ENCODE measurements at regions not wholly inside any gene's neighbourhood (a gene's known extent, or its start where the extent isn't known, plus 50 kb on each side); places are given as distances from the start of the nearest gene placed in this dataset.
"Not testable (repeated sequence)": the region's sequence is repeated elsewhere in the genome, so short reads cannot be mapped to it uniquely, and the experiment has no call there.

DNA sequence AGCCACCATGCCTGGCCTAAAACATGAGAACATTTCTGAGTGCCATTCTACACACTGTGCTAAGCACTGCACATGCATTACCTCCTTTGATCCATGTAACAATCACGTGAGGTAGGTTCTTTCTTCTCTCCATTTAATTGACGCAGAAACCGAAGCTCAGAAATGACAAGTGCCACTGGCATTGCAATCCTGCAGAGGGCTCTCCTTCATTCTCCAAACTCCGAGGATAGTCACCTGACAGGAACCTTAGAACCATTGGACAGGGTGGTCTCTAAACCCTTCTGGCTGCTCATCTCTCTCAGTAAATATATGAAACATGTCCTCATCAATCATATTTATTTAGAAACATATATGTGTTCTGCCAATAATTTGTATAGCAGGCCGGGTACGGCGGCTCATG, 167.1 kb upstream of the JUN start (continued):
- TF ChIP-seq RAD21 (CRISPR knock-in tag; conservative IDR thresholded peaks at IDR 0.05 in 1 of 2, IDR thresholded peaks at IDR 0.05 in 1 of 2) = peak in 1 of 2 experiments; percentile 50; a peak in 2 of 4 replicates

GRCh38 chr1:58953951-58954350, 170.1 kb upstream of the JUN start:
- DNase-seq (ENCODE audit: extremely low read depth in 1 of 4, low spot score in 3 of 4); H4K20me1 ChIP-seq (replicated peaks; ENCODE audit: control insufficient read depth, insufficient read depth, low read length); H3K27me3 ChIP-seq (ENCODE audit: control insufficient read depth in 2 of 2, insufficient read depth in 2 of 2, low read length in 2 of 2); POLR2A ChIA-PET; H3K9me1 ChIP-seq (ENCODE audit: control insufficient read depth, insufficient read depth, low read length); CTCF ChIA-PET (ENCODE audit: low intra/inter-chr PET ratio); H3K36me3 ChIP-seq (ENCODE audit: control insufficient read depth, insufficient read depth, low read length); H3K4me2 ChIP-seq (ENCODE audit: insufficient read depth, low read length); ATAC-seq; H3K9ac ChIP-seq (ENCODE audit: insufficient read depth in 1 of 2, low read depth in 2 of 2, low read length in 2 of 2); BruUV-seq (replicated peaks); H3K79me2 ChIP-seq (ENCODE audit: control insufficient read depth, insufficient read depth, low read length); H3K4me3 ChIP-seq; in situ Hi-C loops (cut with MboI); H3K4me1 ChIP-seq (replicated peaks in 1 of 2; ENCODE audit: control insufficient read depth in 2 of 2, insufficient read depth in 2 of 2, low read length in 2 of 2); H3K9me3 ChIP-seq (replicated peaks; ENCODE audit: control insufficient read depth, insufficient read depth, low read depth, low read length); intact Hi-C loops (cut with micrococcal nuclease); H3K27ac ChIP-seq (ENCODE audit: extremely low read depth, low read depth, low read length); FAIRE-seq; H2AFZ ChIP-seq (ENCODE audit: low read depth, low read length): not testable (repeated sequence)
- 21% methylated on average over 1 of the region's 1 CpG for WGBS (ENCODE audit: insufficient coverage, low coverage, missing lambda C conversion rate)

GRCh38 chr1:58963287-58963686, 179.4 kb upstream of the JUN start:
- H3K36me3 ChIP-seq (ENCODE audit: control insufficient read depth, insufficient read depth, low read length); H2AFZ ChIP-seq (ENCODE audit: low read depth, low read length); ATAC-seq; H3K4me2 ChIP-seq (ENCODE audit: insufficient read depth, low read length); H3K9ac ChIP-seq (ENCODE audit: insufficient read depth in 1 of 2, low read depth in 2 of 2, low read length in 2 of 2); H4K20me1 ChIP-seq (replicated peaks; ENCODE audit: control insufficient read depth, insufficient read depth, low read length); H3K4me3 ChIP-seq; BruUV-seq (replicated peaks); H3K79me2 ChIP-seq (ENCODE audit: control insufficient read depth, insufficient read depth, low read length); CTCF ChIA-PET (ENCODE audit: low intra/inter-chr PET ratio); H3K27me3 ChIP-seq (ENCODE audit: control insufficient read depth in 2 of 2, insufficient read depth in 2 of 2, low read length in 2 of 2); H3K27ac ChIP-seq (ENCODE audit: extremely low read depth, low read depth, low read length); in situ Hi-C loops (cut with MboI); H3K9me1 ChIP-seq (ENCODE audit: control insufficient read depth, insufficient read depth, low read length); FAIRE-seq; POLR2A ChIA-PET; DNase-seq (ENCODE audit: extremely low read depth in 1 of 4, low spot score in 3 of 4); H3K9me3 ChIP-seq (replicated peaks; ENCODE audit: control insufficient read depth, insufficient read depth, low read depth, low read length); intact Hi-C loops (cut with micrococcal nuclease): not testable (repeated sequence)
- H3K4me1 ChIP-seq (replicated peaks in 1 of 2; ENCODE audit: control insufficient read depth in 2 of 2, insufficient read depth in 2 of 2, low read length in 2 of 2) = peaks cover under 1 to 19% of the 10 kb centered on the region in 2 experiments; a peak in 4 of 5 replicates
- peak in 1 of 2 experiments; percentile 98 for TF ChIP-seq AFF1 (IDR thresholded peaks at IDR 0.05; ENCODE audit: low read depth in 1 of 2, partially characterized antibody in 2 of 2)
- 29% methylated on average over 1 of the region's 2 CpGs for WGBS (ENCODE audit: insufficient coverage, low coverage, missing lambda C conversion rate)
